ENCODE measurements at regions not wholly inside any gene's neighbourhood (a gene's known extent, or its start where the extent isn't known, plus 50 kb on each side); places are given as distances from the start of the nearest gene placed in this dataset.

DNA sequence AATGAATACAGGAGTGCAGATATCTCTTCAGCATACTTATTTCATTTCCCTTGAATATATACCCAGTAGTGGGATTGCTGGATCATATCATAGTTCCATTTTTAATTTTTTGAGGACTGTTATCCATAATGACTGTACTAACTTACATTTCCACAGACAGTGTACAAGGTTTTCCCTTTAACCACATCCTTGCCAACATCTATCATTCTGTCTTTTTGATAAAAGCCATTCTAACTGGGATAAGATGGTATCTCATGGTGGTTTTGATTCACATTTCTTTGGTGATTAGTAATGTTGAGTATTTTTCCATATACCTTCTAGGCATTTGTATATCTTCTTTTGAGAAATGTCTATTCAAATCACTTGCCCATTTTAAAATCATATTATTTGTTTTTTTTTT lies 325.2 kb downstream of the CYP26B1 start:
- no peak for TF ChIP-seq EZH2 (IDR thresholded peaks at IDR 0.05; ENCODE audit: borderline replicate concordance, low read depth, low read length, poor library complexity, severe bottlenecking)
- no peak for TF ChIP-seq CTCF (conservative IDR thresholded peaks at IDR 0.05; ENCODE audit: low read depth, low read length)
- no peak overlapping the region for H3K4me3 ChIP-seq (ENCODE audit: low read depth, low read length, poor library complexity, severe bottlenecking)
- no peak overlapping the region for H3K27ac ChIP-seq (ENCODE audit: low read depth, low read length, poor library complexity, severe bottlenecking)
- ChIA-PET POLR2A (ENCODE audit: low non-redundant PET) (no interaction called here), CTCF (no interaction called here)
- BruUV-seq (replicated peaks), result no TSS peak
- H3K27me3 ChIP-seq (replicated peaks; ENCODE audit: insufficient read depth, low read depth, low read length, poor library complexity), result no peaks in the 10 kb centered on the region
- no peaks in the 10 kb centered on the region for H3K36me3 ChIP-seq (ENCODE audit: insufficient read depth, low read length, poor library complexity, severe bottlenecking)
- no peaks in the 10 kb centered on the region for H3K4me1 ChIP-seq (ENCODE audit: insufficient read depth, low read length, poor library complexity, severe bottlenecking)
- H3K9me3 ChIP-seq (ENCODE audit: low read depth, low read length, poor library complexity, severe bottlenecking), result no peaks in the 10 kb centered on the region
- intact Hi-C loops (cut with micrococcal nuclease; ENCODE audit: unreplicated experiment), result no loop called here
- DNase-seq (ENCODE audit: low spot score), result no peak

DNA sequence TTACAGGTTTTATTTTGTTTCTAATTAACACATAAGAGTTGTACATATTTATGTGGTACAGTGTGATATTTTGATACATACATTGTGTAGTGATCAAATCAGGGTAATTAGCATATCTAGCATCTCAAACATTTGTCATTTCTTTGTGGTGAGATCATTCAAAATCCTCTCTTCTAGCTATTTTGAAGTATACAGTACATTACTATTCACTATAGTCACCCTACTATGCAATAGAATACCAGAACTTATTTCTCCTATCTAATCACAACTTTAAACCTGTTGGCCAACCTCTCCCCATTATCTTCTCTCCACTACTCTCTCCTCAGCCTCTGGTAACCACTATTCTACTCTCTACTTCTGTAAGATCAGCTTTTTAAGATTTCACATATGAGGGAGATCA lies 325.8 kb downstream of the CYP26B1 start:
- intact Hi-C loops (cut with micrococcal nuclease; ENCODE audit: unreplicated experiment), result no loop called here
- POLR2A ChIA-PET (ENCODE audit: low non-redundant PET), result no interaction called here

DNA sequence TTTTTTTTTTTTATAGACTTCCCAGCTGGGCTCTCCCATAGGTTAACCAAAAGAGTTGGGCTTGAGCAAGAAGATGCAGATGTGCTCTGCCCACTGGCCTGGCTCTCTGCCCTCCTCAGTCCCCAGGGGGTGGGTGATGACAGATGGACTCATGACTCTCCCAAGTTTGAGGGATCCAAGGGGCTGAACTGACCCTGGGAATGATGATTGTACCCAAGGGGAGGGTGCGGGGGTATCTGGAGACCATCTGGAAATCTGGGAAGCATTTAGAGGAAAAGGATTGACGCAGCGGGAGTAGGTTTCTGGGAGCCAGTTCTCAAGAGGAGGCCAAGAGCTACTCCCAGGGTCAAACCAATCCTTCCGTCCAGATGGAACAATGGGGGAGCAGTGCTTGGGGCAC lies 330.8 kb downstream of the CYP26B1 start:
- no peak for DNase-seq (ENCODE audit: low spot score)
- H3K27ac ChIP-seq (ENCODE audit: low read depth, low read length, poor library complexity, severe bottlenecking), result no peak overlapping the region
- H3K27me3 ChIP-seq (replicated peaks; ENCODE audit: insufficient read depth, low read depth, low read length, poor library complexity), result no peaks in the 10 kb centered on the region
- H3K4me3 ChIP-seq (ENCODE audit: low read depth, low read length, poor library complexity, severe bottlenecking), result no peak overlapping the region
- intact Hi-C loops (cut with micrococcal nuclease; ENCODE audit: unreplicated experiment), result no loop called here
- CTCF ChIA-PET, result no interaction called here
- no peaks in the 10 kb centered on the region for H3K4me1 ChIP-seq (ENCODE audit: insufficient read depth, low read length, poor library complexity, severe bottlenecking)
- no peaks in the 10 kb centered on the region for H3K36me3 ChIP-seq (ENCODE audit: insufficient read depth, low read length, poor library complexity, severe bottlenecking)
- POLR2A ChIA-PET (ENCODE audit: low non-redundant PET), result no interaction called here
- no peaks in the 10 kb centered on the region for H3K9me3 ChIP-seq (ENCODE audit: low read depth, low read length, poor library complexity, severe bottlenecking)
- TF ChIP-seq EZH2 (IDR thresholded peaks at IDR 0.05; ENCODE audit: borderline replicate concordance, low read depth, low read length, poor library complexity, severe bottlenecking), result no peak
- no peak for TF ChIP-seq CTCF (conservative IDR thresholded peaks at IDR 0.05; ENCODE audit: low read depth, low read length)
- BruUV-seq (replicated peaks), result no TSS peak

More for the DNA sequence above, 325.8 kb downstream of the CYP26B1 start:
- Histone ChIP-seq H3K36me3 (ENCODE audit: insufficient read depth, low read length, poor library complexity, severe bottlenecking) (no peaks in the 10 kb centered on the region), H3K27ac (ENCODE audit: low read depth, low read length, poor library complexity, severe bottlenecking) (no peak overlapping the region), H3K9me3 (ENCODE audit: low read depth, low read length, poor library complexity, severe bottlenecking) (no peaks in the 10 kb centered on the region), H3K4me3 (ENCODE audit: low read depth, low read length, poor library complexity, severe bottlenecking) (no peak overlapping the region), H3K27me3 (replicated peaks; ENCODE audit: insufficient read depth, low read depth, low read length, poor library complexity) (no peaks in the 10 kb centered on the region), H3K4me1 (ENCODE audit: insufficient read depth, low read length, poor library complexity, severe bottlenecking) (no peaks in the 10 kb centered on the region)
- no TSS peak for BruUV-seq (replicated peaks)
- CTCF ChIA-PET, result no interaction called here
- TF ChIP-seq EZH2 (IDR thresholded peaks at IDR 0.05; ENCODE audit: borderline replicate concordance, low read depth, low read length, poor library complexity, severe bottlenecking), result no peak
- DNase-seq (ENCODE audit: low spot score), result no peak

GRCh38 chr2:71815701-71816474 lies 331.8 kb downstream of the CYP26B1 start:
- H3K9me3 ChIP-seq (ENCODE audit: low read depth, low read length, poor library complexity, severe bottlenecking), result no peaks in the 10 kb centered on the region
- no peak for DNase-seq (ENCODE audit: low spot score)
- ChIA-PET CTCF (no interaction called here), POLR2A (ENCODE audit: low non-redundant PET) (no interaction called here)
- no peaks in the 10 kb centered on the region for H3K27me3 ChIP-seq (replicated peaks; ENCODE audit: insufficient read depth, low read depth, low read length, poor library complexity)
- H3K4me3 ChIP-seq (ENCODE audit: low read depth, low read length, poor library complexity, severe bottlenecking), result no peak overlapping the region
- H3K36me3 ChIP-seq (ENCODE audit: insufficient read depth, low read length, poor library complexity, severe bottlenecking), result no peaks in the 10 kb centered on the region
- no peak for TF ChIP-seq CTCF (conservative IDR thresholded peaks at IDR 0.05; ENCODE audit: low read depth, low read length)
- no peak for TF ChIP-seq EZH2 (IDR thresholded peaks at IDR 0.05; ENCODE audit: borderline replicate concordance, low read depth, low read length, poor library complexity, severe bottlenecking)
- no peaks in the 10 kb centered on the region for H3K4me1 ChIP-seq (ENCODE audit: insufficient read depth, low read length, poor library complexity, severe bottlenecking)
- BruUV-seq (replicated peaks), result no TSS peak
- no peak overlapping the region for H3K27ac ChIP-seq (ENCODE audit: low read depth, low read length, poor library complexity, severe bottlenecking)
- intact Hi-C loops (cut with micrococcal nuclease; ENCODE audit: unreplicated experiment), result no loop called here

Data from A673 (cell line).